Lower leg skin (tissue), 3 donors: ENCODE measurements at regions not wholly inside any gene's neighbourhood (a gene's known extent, or its start where the extent isn't known, plus 50 kb on each side); places are given as distances from the start of the nearest gene placed in this dataset.

Experiments used
- CTCF ChIP-seq, 3 donors: fragments of 450-650 bp; IDR thresholded peaks; one replicate each; pipeline ENCODE4 v1.5.1; 2016; ENCODE audit warnings: antibody characterized with exemption in 3 of 3, mild to moderate bottlenecking in 3 of 3, moderate library complexity in 2 of 3
- POLR2A ChIP-seq, 2 donors: fragments of 450-650 bp; IDR thresholded peaks; one replicate each; pipeline ENCODE4 v1.6.1; 2016 to 2017; ENCODE audit warnings: antibody characterized with exemption in 2 of 2, mild to moderate bottlenecking in 1 of 2, moderate library complexity in 1 of 2

GRCh38 chr1:67574221-67574620 is 110.8 kb upstream of the GADD45A start:
- no peak for TF ChIP-seq CTCF (IDR thresholded peaks at IDR 0.05)
- TF ChIP-seq POLR2A (IDR thresholded peaks at IDR 0.05) = no peak
